ENCODE measurements at regions not wholly inside any gene's neighbourhood (a gene's known extent, or its start where the extent isn't known, plus 50 kb on each side); places are given as distances from the start of the nearest gene placed in this dataset.

DNA sequence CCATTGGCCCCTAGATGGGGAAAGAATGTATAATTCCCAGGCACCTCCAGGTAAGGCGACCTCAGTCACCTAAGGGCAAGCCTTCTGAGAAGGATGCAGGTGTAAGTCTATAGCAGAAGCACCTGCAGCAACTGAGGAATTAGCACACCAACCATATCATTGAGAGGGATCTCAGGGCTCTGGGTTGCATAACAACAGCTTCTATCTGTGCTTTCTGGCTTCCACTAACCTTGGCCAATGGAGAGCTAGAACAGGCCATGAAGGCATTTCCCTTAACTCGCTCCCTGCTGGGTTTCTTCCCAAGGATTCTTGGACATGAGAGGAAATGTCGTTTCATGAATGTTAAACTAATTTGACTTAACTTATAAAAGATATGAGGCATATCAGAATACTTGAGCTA is 177.8 kb upstream of the GK2 start:
- no peaks in the 10 kb centered on the region; the same call in 1 of the 2 replicates for H3K9me2 ChIP-seq (ENCODE audit: low read depth, low read length)
- H3F3A ChIP-seq (ENCODE audit: insufficient read depth, low read length): no peaks in the 10 kb centered on the region
- TF ChIP-seq, protein P1, sequence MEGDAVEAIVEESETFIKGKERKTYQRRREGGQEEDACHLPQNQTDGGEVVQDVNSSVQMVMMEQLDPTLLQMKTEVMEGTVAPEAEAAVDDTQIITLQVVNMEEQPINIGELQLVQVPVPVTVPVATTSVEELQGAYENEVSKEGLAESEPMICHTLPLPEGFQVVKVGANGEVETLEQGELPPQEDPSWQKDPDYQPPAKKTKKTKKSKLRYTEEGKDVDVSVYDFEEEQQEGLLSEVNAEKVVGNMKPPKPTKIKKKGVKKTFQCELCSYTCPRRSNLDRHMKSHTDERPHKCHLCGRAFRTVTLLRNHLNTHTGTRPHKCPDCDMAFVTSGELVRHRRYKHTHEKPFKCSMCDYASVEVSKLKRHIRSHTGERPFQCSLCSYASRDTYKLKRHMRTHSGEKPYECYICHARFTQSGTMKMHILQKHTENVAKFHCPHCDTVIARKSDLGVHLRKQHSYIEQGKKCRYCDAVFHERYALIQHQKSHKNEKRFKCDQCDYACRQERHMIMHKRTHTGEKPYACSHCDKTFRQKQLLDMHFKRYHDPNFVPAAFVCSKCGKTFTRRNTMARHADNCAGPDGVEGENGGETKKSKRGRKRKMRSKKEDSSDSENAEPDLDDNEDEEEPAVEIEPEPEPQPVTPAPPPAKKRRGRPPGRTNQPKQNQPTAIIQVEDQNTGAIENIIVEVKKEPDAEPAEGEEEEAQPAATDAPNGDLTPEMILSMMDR (IDR thresholded peaks at IDR 0.05; ENCODE audit: low read length): no peak
- TF ChIP-seq EZH2 (IDR thresholded peaks at IDR 0.05; ENCODE audit: borderline replicate concordance, low read length): no peak
- H3K4me2 ChIP-seq (ENCODE audit: low read length): no peak overlapping the region
- no peak overlapping the region for H2AFZ ChIP-seq (ENCODE audit: low read length)
- no peaks in the 10 kb centered on the region for H3K79me2 ChIP-seq (ENCODE audit: insufficient read depth, low read length)
- no peaks in the 10 kb centered on the region for H3K9me3 ChIP-seq (ENCODE audit: low read length)
- no peak overlapping the region for H3K9ac ChIP-seq (ENCODE audit: low read length)
- H4K20me1 ChIP-seq (ENCODE audit: insufficient read depth, low read length): no peaks in the 10 kb centered on the region
- no peak overlapping the region for H3K4me3 ChIP-seq (ENCODE audit: low read depth, low read length, poor library complexity, severe bottlenecking)
- no peak overlapping the region for H3K27ac ChIP-seq (ENCODE audit: low read depth, low read length, poor library complexity, severe bottlenecking)
- H3K27me3 ChIP-seq (ENCODE audit: insufficient read depth, low read length): no peaks in the 10 kb centered on the region
- no peaks in the 10 kb centered on the region for H3K36me3 ChIP-seq (ENCODE audit: insufficient read depth, low read length)
- no peaks in the 10 kb centered on the region for H3K4me1 ChIP-seq (ENCODE audit: insufficient read depth, low read length, severe bottlenecking)

DNA sequence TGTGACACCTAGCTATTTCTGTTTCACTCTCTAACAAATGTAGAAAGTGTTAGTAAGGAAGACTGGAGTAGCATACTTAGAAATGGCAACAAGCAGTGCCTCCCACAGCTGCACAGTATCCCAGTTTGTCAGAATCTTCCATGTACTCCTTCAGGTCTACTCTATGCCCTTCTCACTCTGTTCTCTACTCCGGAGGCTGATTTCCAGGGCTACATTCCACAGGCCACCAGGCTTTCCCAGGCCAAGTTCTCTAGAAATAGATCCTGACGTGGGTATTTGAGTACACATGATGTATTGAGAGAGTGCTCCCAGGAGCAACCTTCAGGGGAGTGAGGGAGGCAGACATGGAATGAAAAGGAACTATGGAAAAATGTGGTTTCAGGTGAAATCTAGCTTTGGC is 177.3 kb upstream of the GK2 start:
- Histone ChIP-seq H3K9me2 (ENCODE audit: low read depth, low read length) (no peaks in the 10 kb centered on the region; the same call in 1 of the 2 replicates), H3K9me3 (ENCODE audit: low read length) (no peaks in the 10 kb centered on the region), H3K36me3 (ENCODE audit: insufficient read depth, low read length) (no peaks in the 10 kb centered on the region), H4K20me1 (ENCODE audit: insufficient read depth, low read length) (no peaks in the 10 kb centered on the region), H3F3A (ENCODE audit: insufficient read depth, low read length) (no peaks in the 10 kb centered on the region), H3K27me3 (ENCODE audit: insufficient read depth, low read length) (no peaks in the 10 kb centered on the region), H3K4me2 (ENCODE audit: low read length) (no peak overlapping the region), H3K27ac (ENCODE audit: low read depth, low read length, poor library complexity, severe bottlenecking) (no peak overlapping the region), H3K79me2 (ENCODE audit: insufficient read depth, low read length) (no peaks in the 10 kb centered on the region), H3K4me1 (ENCODE audit: insufficient read depth, low read length, severe bottlenecking) (no peaks in the 10 kb centered on the region), H2AFZ (ENCODE audit: low read length) (no peak overlapping the region), H3K9ac (ENCODE audit: low read length) (no peak overlapping the region), H3K4me3 (ENCODE audit: low read depth, low read length, poor library complexity, severe bottlenecking) (no peak overlapping the region)
- TF ChIP-seq, protein P1 (IDR thresholded peaks at IDR 0.05; ENCODE audit: low read length): no peak
- no peak for TF ChIP-seq EZH2 (IDR thresholded peaks at IDR 0.05; ENCODE audit: borderline replicate concordance, low read length)

DNA sequence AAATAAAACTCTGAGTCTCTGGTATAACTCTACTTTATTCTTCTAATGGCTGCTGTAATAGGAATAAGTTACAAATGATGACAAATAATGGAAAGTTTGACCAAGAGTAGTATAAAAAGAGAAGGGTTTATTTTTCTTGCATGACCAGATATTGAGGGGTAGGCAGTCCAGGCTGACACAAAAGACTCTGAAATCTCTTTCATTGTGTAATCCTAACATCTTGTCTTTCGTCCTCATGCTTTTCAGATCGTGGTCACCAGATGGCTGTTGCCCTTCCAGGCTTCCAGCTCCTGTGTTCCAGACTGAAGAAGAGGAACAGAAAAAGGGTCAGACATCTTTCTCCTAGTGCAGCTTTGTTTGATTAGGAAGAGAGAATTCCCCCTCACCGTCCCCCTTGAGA is 176.9 kb upstream of the GK2 start:
- H2AFZ ChIP-seq (ENCODE audit: low read length): no peak overlapping the region
- H3K36me3 ChIP-seq (ENCODE audit: insufficient read depth, low read length): no peaks in the 10 kb centered on the region
- no peaks in the 10 kb centered on the region for H3K4me1 ChIP-seq (ENCODE audit: insufficient read depth, low read length, severe bottlenecking)
- H4K20me1 ChIP-seq (ENCODE audit: insufficient read depth, low read length): no peaks in the 10 kb centered on the region
- H3K9me2 ChIP-seq (ENCODE audit: low read depth, low read length): no peaks in the 10 kb centered on the region; the same call in 1 of the 2 replicates
- no peak overlapping the region for H3K9ac ChIP-seq (ENCODE audit: low read length)
- no peaks in the 10 kb centered on the region for H3K9me3 ChIP-seq (ENCODE audit: low read length)
- no peaks in the 10 kb centered on the region for H3F3A ChIP-seq (ENCODE audit: insufficient read depth, low read length)
- TF ChIP-seq, protein P1 (IDR thresholded peaks at IDR 0.05; ENCODE audit: low read length): no peak
- no peak for TF ChIP-seq EZH2 (IDR thresholded peaks at IDR 0.05; ENCODE audit: borderline replicate concordance, low read length)
- H3K4me3 ChIP-seq (ENCODE audit: low read depth, low read length, poor library complexity, severe bottlenecking): no peak overlapping the region
- no peak overlapping the region for H3K27ac ChIP-seq (ENCODE audit: low read depth, low read length, poor library complexity, severe bottlenecking)
- no peaks in the 10 kb centered on the region for H3K79me2 ChIP-seq (ENCODE audit: insufficient read depth, low read length)
- H3K27me3 ChIP-seq (ENCODE audit: insufficient read depth, low read length): no peaks in the 10 kb centered on the region
- no peak overlapping the region for H3K4me2 ChIP-seq (ENCODE audit: low read length)
